ENCODE measurements at regions not wholly inside any gene's neighbourhood (a gene's known extent, or its start where the extent isn't known, plus 50 kb on each side); places are given as distances from the start of the nearest gene placed in this dataset.
"Not testable (repeated sequence)": the region's sequence is repeated elsewhere in the genome, so short reads cannot be mapped to it uniquely, and the experiment has no call there.

- FAIRE-seq (no peak), DNase-seq (ENCODE audit: insufficient read length, low spot score) (no peak)
Observed at GRCh38 chr18:1522249-1522615, 617.6 kb downstream of the ADCYAP1 start.

GRCh38 chr18:1526991-1527390 lies 622.3 kb downstream of the ADCYAP1 start:
- FAIRE-seq (no peak), DNase-seq (ENCODE audit: insufficient read length, low spot score) (no peak)

- FAIRE-seq (no peak), DNase-seq (ENCODE audit: insufficient read length, low spot score) (no peak)
Observed at GRCh38 chr18:1527805-1528204, 623.1 kb downstream of the ADCYAP1 start.

GRCh38 chr18:1528447-1528846 lies 623.8 kb downstream of the ADCYAP1 start:
- no peak for DNase-seq (ENCODE audit: insufficient read length, low spot score)
- no peak for FAIRE-seq

- no peak for DNase-seq (ENCODE audit: insufficient read length, low spot score)
- FAIRE-seq, result no peak
Observed at GRCh38 chr18:1528964-1529509, 624.4 kb downstream of the ADCYAP1 start.

- FAIRE-seq (no peak), DNase-seq (ENCODE audit: insufficient read length, low spot score) (no peak)
Observed at GRCh38 chr18:1530650-1531049, 626.0 kb downstream of the ADCYAP1 start.

- DNase-seq (ENCODE audit: insufficient read length, low spot score), result no peak
- FAIRE-seq, result no peak
Observed at GRCh38 chr18:1539276-1539675, 634.6 kb downstream of the ADCYAP1 start.

- FAIRE-seq (no peak), DNase-seq (ENCODE audit: insufficient read length, low spot score) (no peak)
Observed at GRCh38 chr18:1541478-1541877, 636.8 kb downstream of the ADCYAP1 start.

GRCh38 chr18:1542230-1542774 lies 637.6 kb downstream of the ADCYAP1 start:
- DNase-seq (ENCODE audit: insufficient read length, low spot score), result no peak

GRCh38 chr18:1544016-1544415 lies 639.3 kb downstream of the ADCYAP1 start:
- FAIRE-seq, result no peak

More at GRCh38 chr18:1542230-1542774, 637.6 kb downstream of the ADCYAP1 start:
- no peak for FAIRE-seq

GRCh38 chr18:1557711-1558110 lies 653.0 kb downstream of the ADCYAP1 start:
- not testable (repeated sequence) for DNase-seq (ENCODE audit: insufficient read length, low spot score); FAIRE-seq

More at GRCh38 chr18:1544016-1544415, 639.3 kb downstream of the ADCYAP1 start:
- DNase-seq (ENCODE audit: insufficient read length, low spot score), result no peak

GRCh38 chr18:1559563-1559962 lies 654.9 kb downstream of the ADCYAP1 start:
- FAIRE-seq (no peak), DNase-seq (ENCODE audit: insufficient read length, low spot score) (no peak)

- DNase-seq (ENCODE audit: insufficient read length, low spot score), result no peak
- FAIRE-seq, result no peak
Observed at GRCh38 chr18:1564793-1565192, 660.1 kb downstream of the ADCYAP1 start.

GRCh38 chr18:1571206-1571605 lies 666.5 kb downstream of the ADCYAP1 start:
- FAIRE-seq (no peak), DNase-seq (ENCODE audit: insufficient read length, low spot score) (no peak)

GRCh38 chr18:1573732-1574131 lies 669.1 kb downstream of the ADCYAP1 start:
- no peak for FAIRE-seq

GRCh38 chr18:1575084-1575483 lies 670.4 kb downstream of the ADCYAP1 start:
- FAIRE-seq (no peak), DNase-seq (ENCODE audit: insufficient read length, low spot score) (no peak)

More at GRCh38 chr18:1573732-1574131, 669.1 kb downstream of the ADCYAP1 start:
- no peak for DNase-seq (ENCODE audit: insufficient read length, low spot score)

GRCh38 chr18:1578505-1578904 lies 673.8 kb downstream of the ADCYAP1 start:
- no peak for DNase-seq (ENCODE audit: insufficient read length, low spot score)

GRCh38 chr18:1581581-1581980 lies 676.9 kb downstream of the ADCYAP1 start:
- DNase-seq (ENCODE audit: insufficient read length, low spot score), result no peak
- no peak for FAIRE-seq

More at GRCh38 chr18:1578505-1578904, 673.8 kb downstream of the ADCYAP1 start:
- FAIRE-seq, result no peak

- peak; percentile 39 for FAIRE-seq
Observed at GRCh38 chr18:1585881-1586488, 681.3 kb downstream of the ADCYAP1 start.

GRCh38 chr18:1593091-1593490 lies 688.4 kb downstream of the ADCYAP1 start:
- no peak for FAIRE-seq
- DNase-seq (ENCODE audit: insufficient read length, low spot score), result no peak

More at GRCh38 chr18:1585881-1586488, 681.3 kb downstream of the ADCYAP1 start:
- DNase-seq (ENCODE audit: insufficient read length, low spot score), result no peak

GRCh38 chr18:1595195-1595594 lies 690.5 kb downstream of the ADCYAP1 start:
- FAIRE-seq, result no peak
- DNase-seq (ENCODE audit: insufficient read length, low spot score), result no peak

GRCh38 chr18:1599196-1599595 lies 694.5 kb downstream of the ADCYAP1 start:
- no peak for DNase-seq (ENCODE audit: insufficient read length, low spot score)
- FAIRE-seq, result no peak
